HG03457 (cell line): ENCODE measurements at regions not wholly inside any gene's neighbourhood (a gene's known extent, or its start where the extent isn't known, plus 50 kb on each side); places are given as distances from the start of the nearest gene placed in this dataset.
"Not testable (repeated sequence)": the region's sequence is repeated elsewhere in the genome, so short reads cannot be mapped to it uniquely, and the experiment has no call there.

Source experiments
- ATAC-seq: cut with Tn5 transposase; IDR thresholded peaks from one replicate; pipeline ENCODE4 v1.9.1; 2021; ENCODE audit warnings: moderate number of reproducible peaks; ENCODE audit not compliant: unreplicated experiment

DNA sequence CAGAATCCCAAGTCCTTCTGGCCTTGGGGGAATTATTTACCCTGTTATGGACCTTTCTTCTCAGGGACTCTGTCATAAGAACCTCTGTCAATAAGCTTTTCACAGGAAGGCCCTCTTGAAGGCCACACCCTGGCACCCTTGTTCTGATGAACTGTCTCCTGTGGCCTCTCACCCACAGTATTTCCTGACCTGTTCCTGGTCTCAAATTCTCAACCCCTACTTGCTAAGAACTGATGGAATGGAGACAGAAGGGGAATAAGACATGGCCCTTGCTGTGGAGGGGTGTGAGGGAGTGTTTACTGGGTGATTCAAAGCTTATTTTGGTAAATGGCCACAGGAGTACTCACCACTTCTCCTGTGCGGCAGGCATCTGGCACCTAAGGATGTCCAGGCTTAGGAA is 1082.9 kb downstream of the BCL11B start:
- no peak for ATAC-seq

DNA sequence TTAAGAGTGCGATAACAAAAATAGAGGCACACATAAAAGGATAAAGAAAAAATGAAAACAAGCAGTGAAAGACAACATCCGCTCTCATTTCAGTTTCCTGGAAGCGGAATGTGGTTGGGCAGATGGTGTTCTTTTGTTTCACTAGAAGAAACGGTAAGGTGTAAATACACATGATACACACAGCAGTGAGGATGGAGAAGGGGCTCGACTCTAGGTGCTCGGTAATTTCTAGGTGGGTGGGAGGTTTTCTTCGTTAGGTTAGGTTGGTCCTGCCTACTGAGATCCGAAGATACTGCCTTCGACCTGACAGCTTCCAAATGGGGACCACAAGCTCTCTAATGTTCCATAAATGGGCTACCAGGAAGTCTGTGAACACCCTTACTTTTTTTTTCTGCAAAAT is 1082.5 kb downstream of the BCL11B start:
- no peak for ATAC-seq

DNA sequence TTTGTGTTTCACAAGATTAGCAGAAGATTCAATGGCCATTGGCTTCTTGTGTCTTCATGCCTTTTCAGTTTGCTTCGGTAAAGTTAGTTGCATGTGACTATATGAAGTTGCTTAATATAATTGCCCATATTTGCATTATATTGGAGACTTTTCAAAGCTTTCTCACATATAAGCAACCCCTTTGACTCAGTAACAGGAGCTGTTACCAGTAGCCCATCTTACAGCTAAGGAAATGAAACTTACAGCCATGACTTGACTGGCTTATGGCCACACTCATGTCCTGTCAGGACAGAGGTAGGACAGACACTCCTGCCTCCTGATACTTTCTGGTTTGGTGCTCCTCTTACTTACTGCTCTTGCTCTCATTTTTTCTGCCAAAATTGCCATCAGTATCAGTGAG is 1082.1 kb downstream of the BCL11B start:
- ATAC-seq: no peak

DNA sequence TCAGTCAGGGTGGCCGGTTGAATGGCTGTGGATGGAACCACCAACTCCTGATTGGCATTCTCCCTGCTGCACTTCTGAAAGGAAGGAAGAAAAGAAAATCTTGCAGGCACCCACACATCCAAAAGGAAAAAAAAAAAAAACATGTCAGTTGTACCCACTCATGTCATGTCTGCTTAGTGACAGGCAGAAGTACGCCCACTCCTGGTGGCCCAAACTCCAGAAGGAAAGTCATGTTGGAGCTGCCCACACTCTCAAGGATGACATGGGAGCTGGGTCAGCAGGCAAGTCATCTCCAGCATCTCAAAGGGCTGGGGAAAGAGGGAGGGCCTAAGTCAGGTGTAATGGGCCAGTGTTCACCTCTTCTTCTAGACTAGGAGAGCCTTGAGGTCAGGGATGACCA is 1079.1 kb downstream of the BCL11B start:
- no peak for ATAC-seq

DNA sequence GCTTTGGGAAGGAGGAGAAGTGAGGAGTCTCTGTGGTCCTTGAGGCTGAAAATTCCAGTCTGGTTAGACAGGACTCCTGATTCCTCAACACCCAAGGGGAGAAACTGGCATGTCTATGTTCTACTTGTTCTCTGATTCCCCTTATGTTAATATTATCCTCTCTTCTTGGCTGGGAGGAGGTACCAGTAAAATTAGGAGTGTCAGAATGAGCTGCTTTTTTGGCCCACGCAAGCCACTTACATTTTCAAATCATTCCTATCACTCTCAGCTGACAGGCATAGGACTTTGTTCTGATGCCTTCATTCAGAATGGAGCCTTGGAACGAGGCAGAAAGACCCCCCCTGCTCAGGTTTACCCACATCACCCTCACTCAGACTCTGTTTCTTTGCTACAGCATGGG is 1077.2 kb downstream of the BCL11B start:
- no peak for ATAC-seq

DNA sequence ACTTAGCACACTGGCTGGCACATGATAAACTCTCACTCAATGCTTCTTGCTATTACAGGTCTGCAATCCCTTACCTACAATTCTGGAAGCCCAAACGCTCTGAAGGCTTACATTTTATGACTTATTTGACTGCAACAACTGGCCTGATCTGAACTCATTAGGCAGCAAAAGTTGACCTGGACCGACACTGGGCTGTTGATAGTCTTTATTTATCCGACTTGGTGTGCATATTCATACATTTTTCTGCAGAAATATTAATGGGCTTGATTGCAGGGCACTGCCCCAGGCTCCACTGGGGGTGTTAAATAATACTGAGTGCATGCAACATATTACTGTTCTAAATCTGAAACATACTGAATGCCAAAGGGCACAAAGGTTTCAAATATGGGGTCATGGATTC is 1076.7 kb downstream of the BCL11B start:
- no peak for ATAC-seq

GRCh38 chr14:98197933-98198332 is 1074.1 kb downstream of the BCL11B start:
- ATAC-seq: no peak

- ATAC-seq: no peak
Measured at GRCh38 chr14:98198385-98198784, 1073.6 kb downstream of the BCL11B start.

DNA sequence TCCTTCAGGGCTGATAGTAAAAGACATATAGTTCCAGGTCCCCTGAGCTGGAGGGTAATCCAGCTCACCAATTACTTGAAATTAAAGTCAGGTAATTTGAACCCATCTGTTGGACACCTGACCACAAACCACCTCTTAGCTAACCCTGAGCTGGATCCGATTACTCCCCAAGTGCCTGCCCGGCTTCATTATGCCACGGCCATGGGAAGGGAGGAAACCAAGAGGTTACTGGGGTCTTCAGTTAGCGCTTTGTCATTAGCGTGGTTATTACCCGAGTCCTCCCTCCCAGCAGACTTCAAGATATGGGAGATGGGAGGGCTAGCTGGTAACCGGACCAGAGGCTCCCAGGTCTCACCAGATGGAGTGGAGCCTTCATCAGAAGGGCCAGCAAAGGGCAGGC is 1071.4 kb downstream of the BCL11B start:
- no peak for ATAC-seq

GRCh38 chr14:98203421-98203820 is 1068.6 kb downstream of the BCL11B start:
- no peak for ATAC-seq

GRCh38 chr14:98204139-98204538 is 1067.9 kb downstream of the BCL11B start:
- no peak for ATAC-seq

DNA sequence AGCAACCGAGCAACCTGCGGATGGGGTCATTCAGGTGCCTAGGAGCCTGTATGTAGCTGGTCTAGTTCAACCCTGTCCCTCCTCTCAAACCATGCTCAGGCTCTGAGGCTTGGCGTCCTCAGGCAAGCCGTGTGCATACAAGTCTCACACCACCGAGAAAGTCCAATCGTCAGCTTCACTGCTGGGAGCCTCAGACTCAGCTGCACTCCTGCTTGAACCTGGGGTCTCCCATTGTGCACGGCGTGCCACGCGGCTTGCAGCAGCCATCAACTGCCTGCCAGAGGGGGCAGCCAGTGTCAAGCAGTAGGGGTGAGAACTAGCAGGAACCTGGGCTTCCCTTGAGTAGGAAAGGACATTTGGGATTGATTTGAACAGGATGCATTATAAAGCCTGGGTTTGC is 1064.6 kb downstream of the BCL11B start:
- ATAC-seq: no peak

DNA sequence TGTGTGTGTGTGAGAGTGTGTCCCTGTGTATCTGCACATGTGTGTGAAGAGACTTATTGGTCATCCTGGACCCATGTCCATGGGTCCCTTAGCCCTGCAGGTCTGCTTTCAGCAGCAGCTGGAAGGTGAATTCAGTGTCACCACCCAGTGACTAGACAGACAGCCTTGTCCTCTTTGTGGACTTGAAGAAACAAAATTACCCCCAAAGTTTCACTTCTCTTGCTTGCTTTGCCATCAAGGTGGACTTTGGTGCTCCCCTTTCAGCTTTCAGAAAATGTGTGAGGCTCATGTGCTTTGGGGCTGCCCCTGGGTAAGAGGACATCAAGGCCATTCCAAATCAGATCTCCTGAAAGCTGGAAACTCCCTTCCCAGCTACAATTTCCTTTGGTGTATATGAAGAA is 1063.8 kb downstream of the BCL11B start:
- no peak for ATAC-seq

- ATAC-seq: no peak
Measured at GRCh38 chr14:98208943-98209342, 1063.1 kb downstream of the BCL11B start.

DNA sequence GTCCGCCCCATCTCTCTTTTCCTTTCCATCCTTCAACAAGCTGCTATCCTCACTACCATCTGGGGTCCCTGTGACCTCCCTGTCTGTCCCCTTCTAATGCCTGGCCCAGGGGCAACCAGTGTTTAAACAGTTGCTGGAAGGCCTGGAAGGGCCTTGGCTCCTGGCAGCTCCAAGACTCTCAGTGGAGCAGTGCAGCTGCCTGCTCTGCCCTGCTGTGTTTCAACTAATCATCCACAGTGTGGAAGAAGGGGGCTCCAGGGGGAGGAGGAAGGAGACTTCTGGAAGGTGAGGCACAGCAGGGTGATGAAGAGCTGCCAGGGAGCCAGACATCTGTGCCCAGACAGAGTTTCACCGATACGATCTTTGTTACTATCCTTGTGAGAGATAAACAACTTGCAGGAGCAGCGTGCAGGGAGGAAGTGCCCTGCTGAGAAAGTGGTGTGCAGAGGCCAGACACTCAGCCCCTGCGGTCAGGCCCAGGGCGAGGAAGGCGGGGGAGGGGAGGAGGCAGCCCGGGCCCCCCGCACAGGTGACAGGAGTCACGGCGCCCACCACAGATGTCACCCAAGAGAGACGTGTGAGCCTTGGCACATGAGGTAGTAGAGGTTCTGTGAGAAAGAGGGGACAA is 1061.8 kb downstream of the BCL11B start:
- ATAC-seq: no peak

GRCh38 chr14:98217530-98217929 is 1054.5 kb downstream of the BCL11B start:
- no peak for ATAC-seq

DNA sequence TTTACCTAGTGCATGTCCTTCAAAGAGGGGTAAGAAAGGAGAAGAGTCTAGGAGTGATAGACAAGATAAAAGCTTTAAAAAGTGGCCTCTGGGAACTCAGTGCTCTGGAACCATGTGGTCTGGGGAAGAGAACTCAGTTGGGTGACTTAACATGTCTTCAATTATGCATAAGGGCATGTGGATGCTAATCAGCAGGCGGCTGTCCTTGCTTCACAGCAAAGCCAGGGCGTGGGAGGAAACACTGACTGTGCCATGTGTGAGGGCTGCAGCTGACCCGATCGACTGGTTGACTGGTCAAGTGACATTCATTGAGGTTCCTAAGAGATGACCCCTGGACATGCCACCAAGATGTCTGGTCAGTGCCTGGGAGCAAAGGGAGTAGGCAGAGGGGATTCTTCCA is 1053.8 kb downstream of the BCL11B start:
- no peak for ATAC-seq

GRCh38 chr14:98219638-98220037 is 1052.4 kb downstream of the BCL11B start:
- no peak for ATAC-seq

- no peak for ATAC-seq
Measured at GRCh38 chr14:98223106-98223505, 1048.9 kb downstream of the BCL11B start.

DNA sequence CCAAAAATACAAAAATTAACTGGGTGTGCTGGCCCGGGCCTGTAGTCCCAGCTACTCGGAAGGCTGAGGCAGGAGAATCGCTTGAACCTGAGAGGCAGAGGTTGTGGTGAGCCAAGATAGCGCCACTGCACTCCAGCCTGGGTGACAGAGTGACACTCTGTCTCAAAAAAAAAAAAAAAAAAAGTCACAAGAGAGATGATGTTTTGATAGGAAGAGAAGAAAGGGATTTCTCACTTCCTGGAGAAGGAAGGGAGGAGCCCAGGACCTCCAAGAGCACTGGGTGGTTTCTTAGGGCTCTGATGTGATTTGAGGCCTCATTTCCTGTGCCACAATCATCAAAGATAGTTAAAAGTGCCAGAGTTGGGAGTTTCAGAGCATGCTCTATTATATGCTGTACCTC is 1048.3 kb downstream of the BCL11B start:
- not testable (repeated sequence) for ATAC-seq

GRCh38 chr14:98226411-98226810 is 1045.6 kb downstream of the BCL11B start:
- ATAC-seq: no peak

DNA sequence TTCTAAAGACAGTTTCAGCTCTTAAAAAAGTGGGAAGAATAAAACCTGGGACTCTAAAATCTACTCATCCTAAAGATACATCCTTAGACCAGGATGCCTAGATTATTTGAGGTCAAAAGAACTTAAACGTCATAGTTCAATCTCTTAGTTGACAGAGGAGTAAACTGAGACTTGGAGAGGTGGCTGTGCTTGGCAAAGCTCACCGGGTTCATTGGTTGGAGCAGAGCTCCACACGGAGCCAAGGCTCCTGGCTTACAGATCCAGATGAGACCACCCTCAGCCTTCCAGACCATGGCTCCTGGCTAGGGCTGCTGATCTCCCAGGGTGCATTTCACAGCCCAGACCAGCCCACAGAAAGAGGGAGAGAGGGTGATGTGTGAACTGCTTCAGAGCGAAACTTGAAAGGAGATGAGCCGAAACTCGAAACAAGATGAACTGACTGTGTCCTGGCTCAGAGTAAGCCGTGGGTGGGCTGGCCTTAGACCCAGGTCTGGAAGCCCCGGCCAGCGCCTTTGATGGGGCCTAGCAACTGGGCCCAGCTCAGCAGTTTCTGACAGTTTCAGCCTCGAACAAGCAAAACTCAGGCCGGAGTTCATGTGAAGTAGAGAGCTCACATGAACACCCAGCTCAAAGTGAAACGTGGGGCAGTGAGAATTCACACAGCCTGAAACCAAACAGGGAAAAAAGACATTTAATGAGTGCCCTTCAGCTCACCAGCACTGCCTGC is 1044.8 kb downstream of the BCL11B start:
- ATAC-seq: no peak

DNA sequence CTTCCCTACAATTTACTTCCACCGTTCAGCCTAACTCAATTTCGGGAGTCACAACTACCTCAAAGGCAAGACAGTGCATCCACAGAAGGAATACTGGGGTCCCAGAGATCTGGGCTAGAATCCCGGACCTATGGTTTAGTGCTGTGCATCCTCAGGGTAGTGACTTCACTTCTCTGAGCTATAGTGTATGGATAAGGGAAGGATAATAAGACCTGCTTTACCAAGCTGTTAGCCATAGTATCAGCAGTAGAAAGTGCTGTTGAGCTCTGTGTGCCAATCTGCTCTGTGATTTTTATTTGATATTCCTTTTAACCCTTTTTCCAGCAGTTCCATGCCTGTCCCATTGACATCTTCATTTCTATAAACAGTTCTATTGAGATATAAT is 1044.3 kb downstream of the BCL11B start:
- no peak for ATAC-seq
